ENCODE measurements at regions not wholly inside any gene's neighbourhood (a gene's known extent, or its start where the extent isn't known, plus 50 kb on each side); places are given as distances from the start of the nearest gene placed in this dataset.

DNA sequence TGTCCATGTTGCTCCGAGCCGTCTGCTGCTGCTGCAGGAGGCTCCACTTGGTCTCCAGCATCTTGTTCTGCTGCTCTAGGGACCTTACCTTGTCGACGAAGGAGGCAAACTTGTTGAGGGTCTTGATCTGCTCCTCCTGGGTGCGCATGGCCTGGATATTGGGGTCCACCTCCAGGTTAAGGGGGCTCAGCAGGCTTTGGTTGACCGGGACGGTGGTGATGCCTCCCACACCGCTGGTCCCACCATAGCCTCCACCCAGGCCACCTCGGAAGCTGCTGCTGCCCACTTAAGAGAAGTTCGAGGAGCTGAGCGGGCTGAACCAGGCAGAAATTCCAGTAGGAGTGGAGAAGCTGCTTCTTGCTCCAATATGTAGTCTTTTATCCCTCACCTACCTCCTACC is 180.7 kb upstream of the SYNPR start:
- Histone ChIP-seq H3K9me3 (ENCODE audit: low read length) (no peaks in the 10 kb centered on the region), H3F3A (ENCODE audit: insufficient read depth, low read length, poor library complexity, severe bottlenecking) (peaks cover 3% of the 10 kb centered on the region), H3K4me3 (ENCODE audit: low read length) (no peak overlapping the region), H3K9ac (ENCODE audit: low read length) (no peak overlapping the region), H3K27me3 (ENCODE audit: insufficient read depth, low read depth, low read length) (no peaks in the 10 kb centered on the region), H3K4me2 (ENCODE audit: low read length) (no peak overlapping the region), H3K79me2 (replicated peaks; ENCODE audit: insufficient read depth, low read length) (no peaks in the 10 kb centered on the region), H4K20me1 (ENCODE audit: insufficient read depth) (no peaks in the 10 kb centered on the region), H2AFZ (ENCODE audit: low read depth, low read length) (no peak overlapping the region), H3K36me3 (ENCODE audit: insufficient read depth, low read length) (no peaks in the 10 kb centered on the region), H3K9me2 (ENCODE audit: insufficient read depth, low read length) (no peaks in the 10 kb centered on the region), H3K27ac (ENCODE audit: low read length) (no peak overlapping the region)
- TF ChIP-seq EP300 (conservative IDR thresholded peaks at IDR 0.05; ENCODE audit: poor library complexity, severe bottlenecking), result no peak
- no peak for TF ChIP-seq RAD21 (conservative IDR thresholded peaks at IDR 0.05)
- no peak for TF ChIP-seq TAF1 (IDR thresholded peaks at IDR 0.05; ENCODE audit: low read depth)

- Histone ChIP-seq H3K9me2 (ENCODE audit: insufficient read depth, low read length) (no peaks in the 10 kb centered on the region), H3K9ac (ENCODE audit: low read length) (no peak overlapping the region), H3K9me3 (ENCODE audit: low read length) (no peaks in the 10 kb centered on the region), H4K20me1 (ENCODE audit: insufficient read depth) (no peaks in the 10 kb centered on the region), H3F3A (ENCODE audit: insufficient read depth, low read length, poor library complexity, severe bottlenecking) (no peaks in the 10 kb centered on the region), H3K27ac (ENCODE audit: low read length) (no peak overlapping the region), H3K79me2 (replicated peaks; ENCODE audit: insufficient read depth, low read length) (no peaks in the 10 kb centered on the region), H2AFZ (ENCODE audit: low read depth, low read length) (no peak overlapping the region), H3K4me3 (ENCODE audit: low read length) (no peak overlapping the region), H3K36me3 (ENCODE audit: insufficient read depth, low read length) (no peaks in the 10 kb centered on the region), H3K27me3 (ENCODE audit: insufficient read depth, low read depth, low read length) (no peaks in the 10 kb centered on the region), H3K4me2 (ENCODE audit: low read length) (no peak overlapping the region)
- TF ChIP-seq, protein P1, sequence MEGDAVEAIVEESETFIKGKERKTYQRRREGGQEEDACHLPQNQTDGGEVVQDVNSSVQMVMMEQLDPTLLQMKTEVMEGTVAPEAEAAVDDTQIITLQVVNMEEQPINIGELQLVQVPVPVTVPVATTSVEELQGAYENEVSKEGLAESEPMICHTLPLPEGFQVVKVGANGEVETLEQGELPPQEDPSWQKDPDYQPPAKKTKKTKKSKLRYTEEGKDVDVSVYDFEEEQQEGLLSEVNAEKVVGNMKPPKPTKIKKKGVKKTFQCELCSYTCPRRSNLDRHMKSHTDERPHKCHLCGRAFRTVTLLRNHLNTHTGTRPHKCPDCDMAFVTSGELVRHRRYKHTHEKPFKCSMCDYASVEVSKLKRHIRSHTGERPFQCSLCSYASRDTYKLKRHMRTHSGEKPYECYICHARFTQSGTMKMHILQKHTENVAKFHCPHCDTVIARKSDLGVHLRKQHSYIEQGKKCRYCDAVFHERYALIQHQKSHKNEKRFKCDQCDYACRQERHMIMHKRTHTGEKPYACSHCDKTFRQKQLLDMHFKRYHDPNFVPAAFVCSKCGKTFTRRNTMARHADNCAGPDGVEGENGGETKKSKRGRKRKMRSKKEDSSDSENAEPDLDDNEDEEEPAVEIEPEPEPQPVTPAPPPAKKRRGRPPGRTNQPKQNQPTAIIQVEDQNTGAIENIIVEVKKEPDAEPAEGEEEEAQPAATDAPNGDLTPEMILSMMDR (IDR thresholded peaks at IDR 0.05; ENCODE audit: poor library complexity, severe bottlenecking), result no peak
- no peak for TF ChIP-seq POLR2AphosphoS5 (IDR thresholded peaks at IDR 0.05)
- TF ChIP-seq MXI1 (conservative IDR thresholded peaks at IDR 0.05; ENCODE audit: poor library complexity, severe bottlenecking), result no peak
- no peak for TF ChIP-seq TAF1 (IDR thresholded peaks at IDR 0.05; ENCODE audit: low read depth)
- no peak for TF ChIP-seq REST (IDR thresholded peaks at IDR 0.05; ENCODE audit: borderline replicate concordance)
- no peak for TF ChIP-seq EZH2 (IDR thresholded peaks at IDR 0.05; ENCODE audit: borderline replicate concordance, insufficient read depth, low read length, poor library complexity, severe bottlenecking)
- TF ChIP-seq RAD21 (conservative IDR thresholded peaks at IDR 0.05), result no peak
- TF ChIP-seq SMC3 (conservative IDR thresholded peaks at IDR 0.05; ENCODE audit: poor library complexity), result no peak
- TF ChIP-seq EP300 (conservative IDR thresholded peaks at IDR 0.05; ENCODE audit: poor library complexity, severe bottlenecking), result no peak
Observed at GRCh38 chr3:63116922-63117321, 161.2 kb upstream of the SYNPR start.

DNA sequence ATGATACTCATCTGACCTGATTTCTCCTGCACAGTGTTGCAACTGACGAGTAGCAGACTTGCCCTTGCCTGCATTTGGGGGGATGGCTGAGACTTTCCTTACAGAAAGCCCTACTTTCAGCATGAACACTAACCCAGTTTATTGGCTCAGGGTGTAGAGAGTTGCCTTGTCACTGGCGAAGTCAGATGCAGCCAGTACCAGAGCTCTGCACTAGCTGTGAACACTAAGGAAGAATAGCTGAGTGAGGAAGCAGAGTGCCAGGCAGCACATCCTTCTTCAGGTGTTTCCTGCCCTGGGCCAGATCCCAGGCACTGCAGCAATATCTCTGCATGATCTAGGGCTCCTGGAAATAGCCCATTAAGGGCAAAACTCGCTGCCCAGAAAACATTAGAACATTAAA is 154.0 kb upstream of the SYNPR start:
- H3K4me3 ChIP-seq (ENCODE audit: low read length), result no peak overlapping the region
- no peaks in the 10 kb centered on the region for H3K27me3 ChIP-seq (ENCODE audit: insufficient read depth, low read depth, low read length)
- no peaks in the 10 kb centered on the region for H3K9me2 ChIP-seq (ENCODE audit: insufficient read depth, low read length)
- no peak overlapping the region for H3K9ac ChIP-seq (ENCODE audit: low read length)
- TF ChIP-seq EP300 (conservative IDR thresholded peaks at IDR 0.05; ENCODE audit: poor library complexity, severe bottlenecking) (no peak), SMC3 (conservative IDR thresholded peaks at IDR 0.05; ENCODE audit: poor library complexity) (no peak), TAF1 (IDR thresholded peaks at IDR 0.05; ENCODE audit: low read depth) (no peak), RAD21 (conservative IDR thresholded peaks at IDR 0.05) (no peak), EZH2 (IDR thresholded peaks at IDR 0.05; ENCODE audit: borderline replicate concordance, insufficient read depth, low read length, poor library complexity, severe bottlenecking) (no peak), POLR2AphosphoS5 (IDR thresholded peaks at IDR 0.05) (no peak), REST (IDR thresholded peaks at IDR 0.05; ENCODE audit: borderline replicate concordance) (no peak), MXI1 (conservative IDR thresholded peaks at IDR 0.05; ENCODE audit: poor library complexity, severe bottlenecking) (no peak)
- TF ChIP-seq, protein P1 (IDR thresholded peaks at IDR 0.05; ENCODE audit: poor library complexity, severe bottlenecking), result no peak
- H3K79me2 ChIP-seq (replicated peaks; ENCODE audit: insufficient read depth, low read length), result no peaks in the 10 kb centered on the region
- H3F3A ChIP-seq (ENCODE audit: insufficient read depth, low read length, poor library complexity, severe bottlenecking), result no peaks in the 10 kb centered on the region
- H4K20me1 ChIP-seq (ENCODE audit: insufficient read depth), result no peaks in the 10 kb centered on the region
- no peaks in the 10 kb centered on the region for H3K9me3 ChIP-seq (ENCODE audit: low read length)
- H3K4me2 ChIP-seq (ENCODE audit: low read length), result no peak overlapping the region
- no peaks in the 10 kb centered on the region for H3K36me3 ChIP-seq (ENCODE audit: insufficient read depth, low read length)
- H2AFZ ChIP-seq (ENCODE audit: low read depth, low read length), result no peak overlapping the region
- H3K27ac ChIP-seq (ENCODE audit: low read length), result no peak overlapping the region

Measured in neural cell (in vitro differentiated cells).